ENCODE measurements at regions not wholly inside any gene's neighbourhood (a gene's known extent, or its start where the extent isn't known, plus 50 kb on each side); places are given as distances from the start of the nearest gene placed in this dataset.

- H3K4me3 Mint-ChIP-seq (ENCODE audit: unreplicated experiment), result no peak overlapping the region
- H2AFZ ChIP-seq (ENCODE audit: low read depth, low read length), result no peak overlapping the region
- no peak for FAIRE-seq
Observed at GRCh38 chr3:72576563-72576962, 271.7 kb downstream of the SHQ1 start.

DNA sequence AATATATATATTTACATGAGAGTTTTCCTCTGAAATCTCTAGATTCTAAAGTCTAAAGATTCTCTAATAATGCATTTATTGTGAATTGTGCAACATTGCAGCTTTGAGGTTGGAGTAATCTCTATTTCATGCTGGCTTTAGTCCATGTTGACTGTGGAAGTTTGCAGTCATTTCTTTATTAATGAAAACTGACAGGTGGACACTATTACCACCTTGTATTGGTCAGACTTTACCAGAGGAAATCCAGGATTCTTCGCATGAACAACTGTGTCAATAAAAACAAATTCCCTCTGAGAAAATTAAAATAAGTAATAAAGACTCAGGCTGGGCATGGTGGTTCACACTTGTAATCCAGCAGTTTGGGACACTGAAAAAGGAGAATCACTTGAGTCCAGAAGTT lies 274.1 kb downstream of the SHQ1 start:
- DNase-seq (ENCODE audit: low read depth), result no peak
- Histone ChIP-seq H3K36me3 (ENCODE audit: insufficient read depth, low read length) (no peaks in the 10 kb centered on the region), H3K27me3 (ENCODE audit: insufficient read depth, low read length) (peaks cover 3% of the 10 kb centered on the region), H3K4me1 (ENCODE audit: insufficient read depth, low read length) (peaks cover 4% of the 10 kb centered on the region), H3K9ac (ENCODE audit: low read length) (no peak overlapping the region), H3K4me2 (ENCODE audit: low read length) (no peak overlapping the region), H3K27ac (ENCODE audit: low read depth, low read length) (no peak overlapping the region), H3K79me2 (ENCODE audit: insufficient read depth, low read length) (no peaks in the 10 kb centered on the region), H3K9me3 (ENCODE audit: insufficient read depth, low read depth, low read length) (no peaks in the 10 kb centered on the region), H3K4me3 (ENCODE audit: insufficient read depth, low read depth, low read length) (no peak overlapping the region), H2AFZ (ENCODE audit: low read depth, low read length) (no peak overlapping the region), H4K20me1 (ENCODE audit: insufficient read depth, low read length) (no peaks in the 10 kb centered on the region)
- no peak overlapping the region for H3K4me3 Mint-ChIP-seq (ENCODE audit: unreplicated experiment)
- no peak overlapping the region for H3K27ac Mint-ChIP-seq (ENCODE audit: unreplicated experiment)
- H3K9me3 Mint-ChIP-seq (ENCODE audit: unreplicated experiment), result no peaks in the 10 kb centered on the region
- H3K4me1 Mint-ChIP-seq (ENCODE audit: low read depth, unreplicated experiment), result no peaks in the 10 kb centered on the region
- no peak for FAIRE-seq
- TF ChIP-seq EZH2 (IDR thresholded peaks at IDR 0.05; ENCODE audit: insufficient read depth, low read length) (no peak), CTCF (IDR thresholded peaks at IDR 0.05; ENCODE audit: insufficient read depth, low read depth, low read length) (no peak)
- peaks cover 6% of the 10 kb centered on the region for H3K27me3 Mint-ChIP-seq (ENCODE audit: low read depth, unreplicated experiment)
- no peaks in the 10 kb centered on the region for H3K36me3 Mint-ChIP-seq (ENCODE audit: low read depth, unreplicated experiment)

More at GRCh38 chr3:72576563-72576962, 271.7 kb downstream of the SHQ1 start:
- Mint-ChIP-seq H3K4me1 (ENCODE audit: low read depth, unreplicated experiment) (no peaks in the 10 kb centered on the region), H3K27ac (ENCODE audit: unreplicated experiment) (no peak overlapping the region), H3K36me3 (ENCODE audit: low read depth, unreplicated experiment) (no peaks in the 10 kb centered on the region), H3K9me3 (ENCODE audit: unreplicated experiment) (no peaks in the 10 kb centered on the region), H3K27me3 (ENCODE audit: low read depth, unreplicated experiment) (peaks cover 16% of the 10 kb centered on the region)
- H3K9me3 ChIP-seq (ENCODE audit: insufficient read depth, low read depth, low read length), result no peaks in the 10 kb centered on the region
- no peaks in the 10 kb centered on the region for H4K20me1 ChIP-seq (ENCODE audit: insufficient read depth, low read length)
- H3K4me3 ChIP-seq (ENCODE audit: insufficient read depth, low read depth, low read length), result no peak overlapping the region
- peaks cover 6% of the 10 kb centered on the region for H3K27me3 ChIP-seq (ENCODE audit: insufficient read depth, low read length)
- H3K9ac ChIP-seq (ENCODE audit: low read length), result no peak overlapping the region
- H3K79me2 ChIP-seq (ENCODE audit: insufficient read depth, low read length), result no peaks in the 10 kb centered on the region
- H3K4me1 ChIP-seq (ENCODE audit: insufficient read depth, low read length), result peaks cover 3% of the 10 kb centered on the region
- no peak for DNase-seq (ENCODE audit: low read depth)
- no peak overlapping the region for H3K4me2 ChIP-seq (ENCODE audit: low read length)
- no peaks in the 10 kb centered on the region for H3K36me3 ChIP-seq (ENCODE audit: insufficient read depth, low read length)
- no peak overlapping the region for H3K27ac ChIP-seq (ENCODE audit: low read depth, low read length)
- TF ChIP-seq EZH2 (IDR thresholded peaks at IDR 0.05; ENCODE audit: insufficient read depth, low read length) (no peak), CTCF (IDR thresholded peaks at IDR 0.05; ENCODE audit: insufficient read depth, low read depth, low read length) (no peak)

GRCh38 chr3:72573051-72573450 lies 275.2 kb downstream of the SHQ1 start:
- Histone ChIP-seq H2AFZ (ENCODE audit: low read depth, low read length) (no peak overlapping the region), H3K36me3 (ENCODE audit: insufficient read depth, low read length) (no peaks in the 10 kb centered on the region), H3K79me2 (ENCODE audit: insufficient read depth, low read length) (no peaks in the 10 kb centered on the region), H3K4me3 (ENCODE audit: insufficient read depth, low read depth, low read length) (no peak overlapping the region), H3K4me1 (ENCODE audit: insufficient read depth, low read length) (peaks cover 4% of the 10 kb centered on the region), H4K20me1 (ENCODE audit: insufficient read depth, low read length) (no peaks in the 10 kb centered on the region), H3K4me2 (ENCODE audit: low read length) (no peak overlapping the region), H3K27me3 (ENCODE audit: insufficient read depth, low read length) (peaks cover 3% of the 10 kb centered on the region), H3K9me3 (ENCODE audit: insufficient read depth, low read depth, low read length) (no peaks in the 10 kb centered on the region), H3K9ac (ENCODE audit: low read length) (no peak overlapping the region), H3K27ac (ENCODE audit: low read depth, low read length) (no peak overlapping the region)
- Mint-ChIP-seq H3K27ac (ENCODE audit: unreplicated experiment) (no peak overlapping the region), H3K27me3 (ENCODE audit: low read depth, unreplicated experiment) (peaks cover 6% of the 10 kb centered on the region), H3K4me3 (ENCODE audit: unreplicated experiment) (no peak overlapping the region), H3K4me1 (ENCODE audit: low read depth, unreplicated experiment) (no peaks in the 10 kb centered on the region), H3K36me3 (ENCODE audit: low read depth, unreplicated experiment) (no peaks in the 10 kb centered on the region), H3K9me3 (ENCODE audit: unreplicated experiment) (no peaks in the 10 kb centered on the region)
- DNase-seq (ENCODE audit: low read depth), result no peak
- no peak for FAIRE-seq
- TF ChIP-seq EZH2 (IDR thresholded peaks at IDR 0.05; ENCODE audit: insufficient read depth, low read length), result no peak
- no peak for TF ChIP-seq CTCF (IDR thresholded peaks at IDR 0.05; ENCODE audit: insufficient read depth, low read depth, low read length)

Measured in astrocyte (in vitro differentiated cells and primary cell).